SK-N-SH (cell line): ENCODE measurements at regions not wholly inside any gene's neighbourhood (a gene's known extent, or its start where the extent isn't known, plus 50 kb on each side); places are given as distances from the start of the nearest gene placed in this dataset.

Experiments used
- CTCF ChIA-PET: fragments of 300-600, 350-600 bp; formaldehyde crosslinking; extraction: SDS; loops from one replicate; lab custom pipeline; 2021; lab: Yijun Ruan, JAX
- POLR2A ChIA-PET: fragments of 350-600 bp; sonication (Branson Sonifier 250); formaldehyde crosslinking; extraction: SDS; loops from one replicate; lab custom pipeline; 2020; ENCODE audit warnings: antibody characterized with exemption, inconsistent platforms; lab: Yijun Ruan, JAX
- DNase-seq: peaks from one replicate; pipeline ENCODE4 v3.0.0; 2012
- H2AFZ ChIP-seq: fragments of 200-600 bp; sonication (generic); 2 replicates; pipeline ENCODE4 v1.8.1; 2016; ENCODE audit warnings: antibody characterized with exemption, mild to moderate bottlenecking, low read depth
- H3F3A ChIP-seq: fragments of 200-600 bp; sonication (generic); replicated peaks from 2 replicates; pipeline ENCODE3; 2016; ENCODE audit warnings: antibody characterized with exemption, mild to moderate bottlenecking; ENCODE audit not compliant: insufficient read depth
- H3K27ac ChIP-seq, 2 experiments: fragments of 200-500 bp in 1 of 2; fragments of 200-600 bp in 1 of 2; sonication (Bioruptor generic) in 1 of 2; sonication (generic), shearing (Covaris generic) in 1 of 2; 2 replicates each; pipeline versions ENCODE4 v1.5.1 to v1.6.1; 2014 to 2016; ENCODE audit warnings: low read depth in 2 of 2, inconsistent platforms in 1 of 2, low read length in 1 of 2, mild to moderate bottlenecking in 1 of 2, mixed read lengths in 1 of 2
- H3K27me3 ChIP-seq: fragments of 200-600 bp; sonication (generic), shearing (Covaris generic); 2 replicates; pipeline ENCODE4 v1.6.1; 2016; ENCODE audit warnings: mixed run types; ENCODE audit not compliant: insufficient read depth
- H3K36me3 ChIP-seq, 2 experiments: fragments of 200-500 bp in 1 of 2; fragments of 200-600 bp in 1 of 2; sonication (Bioruptor generic) in 1 of 2; sonication (generic) in 1 of 2; replicated peaks in 1 of 2; 2 replicates each; pipeline versions ENCODE3 to v1.5.1; 2014 to 2016; ENCODE audit warnings: low read length in 1 of 2, mild to moderate bottlenecking in 1 of 2; ENCODE audit not compliant: insufficient read depth in 2 of 2, control insufficient read depth in 1 of 2
- H3K4me1 ChIP-seq, 2 experiments: fragments of 200-500 bp in 1 of 2; fragments of 200-600 bp in 1 of 2; sonication (Bioruptor generic) in 1 of 2; sonication (generic), shearing (Covaris generic) in 1 of 2; 2 replicates each; pipeline versions ENCODE4 v1.5.1 to v1.6.1; 2014 to 2016; ENCODE audit warnings: low read depth in 1 of 2, low read length in 1 of 2, mixed run types in 1 of 2; ENCODE audit not compliant: insufficient read depth in 2 of 2, control insufficient read depth in 1 of 2
- H3K4me2 ChIP-seq: fragments of 200-600 bp; sonication (generic), shearing (Covaris generic); 2 replicates; pipeline ENCODE4 v1.6.1; 2017; ENCODE audit warnings: mixed run types
- H3K4me3 ChIP-seq, 2 experiments: fragments of 200-500 bp in 1 of 2; fragments of 200-600 bp in 1 of 2; sonication (Bioruptor generic) in 1 of 2; sonication (generic), shearing (Covaris generic) in 1 of 2; 2 replicates each; pipeline versions ENCODE4 v1.5.1 to v1.8.1; 2014 to 2016; ENCODE audit warnings: low read depth in 2 of 2, inconsistent platforms in 1 of 2, low read length in 1 of 2, mild to moderate bottlenecking in 1 of 2, mixed read lengths in 1 of 2, moderate library complexity in 1 of 2
- H3K79me2 ChIP-seq: fragments of 200-600 bp; sonication (generic); 2 replicates; pipeline ENCODE4 v1.8.1; 2017; ENCODE audit warnings: mild to moderate bottlenecking; ENCODE audit not compliant: insufficient read depth
- H3K9ac ChIP-seq: fragments of 200-600 bp; sonication (generic); 2 replicates; pipeline ENCODE4 v1.6.1; 2017; ENCODE audit warnings: mixed run types
- H3K9me2 ChIP-seq: fragments of 200-600 bp; sonication (generic); 2 replicates; pipeline ENCODE4 v1.6.1; 2017; ENCODE audit warnings: mixed run types
- H3K9me3 ChIP-seq: fragments of 200-600 bp; sonication (generic); 2 replicates; pipeline ENCODE4 v1.6.1; 2017; ENCODE audit warnings: mixed run types, mild to moderate bottlenecking, moderate library complexity
- H4K20me1 ChIP-seq: fragments of 200-600 bp; sonication (generic); 2 replicates; pipeline ENCODE4 v1.6.1; 2017; ENCODE audit warnings: mild to moderate bottlenecking, mixed run types; ENCODE audit not compliant: insufficient read depth
- ELF1 ChIP-seq: IDR thresholded peaks from 2 replicates; pipeline ENCODE4 v1.4.0; 2012
- EZH2phosphoT487 ChIP-seq: fragments of 200-600 bp; sonication (generic); IDR thresholded peaks from 2 replicates; pipeline ENCODE4 v1.6.1; 2017; ENCODE audit warnings: low read depth, mixed run types, mild to moderate bottlenecking, antibody characterized with exemption, moderate library complexity, borderline replicate concordance
- FOXM1 ChIP-seq: IDR thresholded peaks from 2 replicates; pipeline ENCODE4 v1.4.0; 2012; ENCODE audit warnings: low read depth, mild to moderate bottlenecking
- GATA2 ChIP-seq: sonication (generic); formaldehyde crosslinking; IDR thresholded peaks from 2 replicates; pipeline ENCODE4 v1.5.0; 2020; ENCODE audit warnings: mild to moderate bottlenecking, missing genetic modification reagents
- IRF3 ChIP-seq: fragments of 150-350 bp; IDR thresholded peaks from 2 replicates; pipeline ENCODE4 v1.6.1; 2016; ENCODE audit warnings: mild to moderate bottlenecking, low read depth, low read length
- MAX ChIP-seq: IDR thresholded peaks from 2 replicates; pipeline ENCODE4 v1.4.0; 2012; ENCODE audit warnings: low read depth
- MEF2A ChIP-seq: IDR thresholded peaks from 2 replicates; pipeline ENCODE4 v1.4.0; 2012; ENCODE audit warnings: low read depth, borderline replicate concordance
- POLR2AphosphoS5 ChIP-seq: IDR thresholded peaks from 2 replicates; pipeline ENCODE4 v1.6.1; 2012; ENCODE audit warnings: low read depth, low read length
- RAD21 ChIP-seq: IDR thresholded peaks from 2 replicates; pipeline ENCODE4 v1.6.1; 2012; ENCODE audit warnings: mild to moderate bottlenecking, low read length
- SIN3A ChIP-seq: IDR thresholded peaks from 2 replicates; pipeline ENCODE4 v1.6.1; 2012; ENCODE audit warnings: low read depth, mild to moderate bottlenecking, low read length, moderate library complexity, borderline replicate concordance
- SMC3 ChIP-seq: IDR thresholded peaks from 2 replicates; pipeline ENCODE4 v1.6.1; 2012; ENCODE audit warnings: low read depth, low read length, improper control_type of control experiment
- TCF12 ChIP-seq: IDR thresholded peaks from 2 replicates; pipeline ENCODE4 v1.4.0; 2012
- WGBS: methylation state at CpG from one replicate; pipeline ENCODE4 v1.1.6; 2017; ENCODE audit warnings: low lambda C conversion rate; 5-methylcytosine and 5-hydroxymethylcytosine counted together
- TF ChIP-seq, protein P1 (sequence below): IDR thresholded peaks from 2 replicates; pipeline ENCODE4 v1.6.1; 2012; ENCODE audit warnings: mild to moderate bottlenecking, low read depth, low read length, moderate library complexity
- TF ChIP-seq, protein P2 (sequence below): fragments of 150-350 bp; IDR thresholded peaks from 2 replicates; pipeline ENCODE4 v1.6.1; 2017; ENCODE audit warnings: antibody characterized with exemption, low read length, low read depth, borderline replicate concordance
- TF ChIP-seq, protein P3 (sequence below): IDR thresholded peaks from 2 replicates; pipeline ENCODE4; 2012

DNA sequence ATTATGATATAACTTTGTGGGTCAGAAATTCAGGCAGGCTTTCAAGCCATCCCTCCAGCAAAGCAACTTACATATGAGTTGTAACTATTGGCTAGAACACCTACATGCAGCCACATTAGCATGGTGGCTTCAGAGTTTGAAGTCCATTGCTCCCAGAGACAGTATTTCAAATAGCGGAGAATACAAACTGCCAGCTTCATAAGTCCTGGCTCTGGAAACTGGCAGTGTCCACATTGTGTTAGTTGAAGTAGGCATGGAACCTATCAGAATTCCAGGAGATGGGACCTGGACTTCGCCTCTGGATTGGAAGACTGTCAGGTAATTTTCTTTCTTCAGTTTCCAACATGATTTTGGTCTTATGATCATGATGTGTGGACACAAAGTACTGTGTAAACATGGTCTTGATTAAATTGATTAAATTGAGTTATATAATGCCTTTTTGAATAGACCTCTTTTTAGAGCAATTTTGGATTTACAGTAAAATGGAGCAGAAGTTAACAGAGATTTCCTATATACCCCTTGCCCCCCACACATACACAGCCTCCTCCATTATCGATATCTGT, 209.9 kb upstream of the NAV2 start:
- peaks cover 13% of the 10 kb centered on the region; the same call in 1 of the 2 replicates for H3K27me3 ChIP-seq
- H3K4me2 ChIP-seq = no peak overlapping the region
- no peaks in the 10 kb centered on the region for H3F3A ChIP-seq
- no peak overlapping the region for H3K27ac ChIP-seq
- H3K9me3 ChIP-seq = no peaks in the 10 kb centered on the region
- H3K4me3 ChIP-seq = no peak overlapping the region
- no peaks in the 10 kb centered on the region for H3K79me2 ChIP-seq
- H2AFZ ChIP-seq = no peak overlapping the region
- DNase-seq = no peak
- H4K20me1 ChIP-seq = no peaks in the 10 kb centered on the region
- WGBS = 47% methylated on average over 3 of the region's 3 CpGs
- CTCF ChIA-PET = interaction anchor here (1.2 kb wide), 1 partner anchor 10 kb away, joined by 3 read pairs; no protein-coding TSS in a partner anchor
- TF ChIP-seq, protein P1, sequence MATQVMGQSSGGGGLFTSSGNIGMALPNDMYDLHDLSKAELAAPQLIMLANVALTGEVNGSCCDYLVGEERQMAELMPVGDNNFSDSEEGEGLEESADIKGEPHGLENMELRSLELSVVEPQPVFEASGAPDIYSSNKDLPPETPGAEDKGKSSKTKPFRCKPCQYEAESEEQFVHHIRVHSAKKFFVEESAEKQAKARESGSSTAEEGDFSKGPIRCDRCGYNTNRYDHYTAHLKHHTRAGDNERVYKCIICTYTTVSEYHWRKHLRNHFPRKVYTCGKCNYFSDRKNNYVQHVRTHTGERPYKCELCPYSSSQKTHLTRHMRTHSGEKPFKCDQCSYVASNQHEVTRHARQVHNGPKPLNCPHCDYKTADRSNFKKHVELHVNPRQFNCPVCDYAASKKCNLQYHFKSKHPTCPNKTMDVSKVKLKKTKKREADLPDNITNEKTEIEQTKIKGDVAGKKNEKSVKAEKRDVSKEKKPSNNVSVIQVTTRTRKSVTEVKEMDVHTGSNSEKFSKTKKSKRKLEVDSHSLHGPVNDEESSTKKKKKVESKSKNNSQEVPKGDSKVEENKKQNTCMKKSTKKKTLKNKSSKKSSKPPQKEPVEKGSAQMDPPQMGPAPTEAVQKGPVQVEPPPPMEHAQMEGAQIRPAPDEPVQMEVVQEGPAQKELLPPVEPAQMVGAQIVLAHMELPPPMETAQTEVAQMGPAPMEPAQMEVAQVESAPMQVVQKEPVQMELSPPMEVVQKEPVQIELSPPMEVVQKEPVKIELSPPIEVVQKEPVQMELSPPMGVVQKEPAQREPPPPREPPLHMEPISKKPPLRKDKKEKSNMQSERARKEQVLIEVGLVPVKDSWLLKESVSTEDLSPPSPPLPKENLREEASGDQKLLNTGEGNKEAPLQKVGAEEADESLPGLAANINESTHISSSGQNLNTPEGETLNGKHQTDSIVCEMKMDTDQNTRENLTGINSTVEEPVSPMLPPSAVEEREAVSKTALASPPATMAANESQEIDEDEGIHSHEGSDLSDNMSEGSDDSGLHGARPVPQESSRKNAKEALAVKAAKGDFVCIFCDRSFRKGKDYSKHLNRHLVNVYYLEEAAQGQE = no peak
- TF ChIP-seq SMC3 (no peak), IRF3 (no peak), MAX (no peak), MEF2A (no peak), EZH2phosphoT487 (no peak), FOXM1 (no peak), TCF12 (no peak), SIN3A (no peak), POLR2AphosphoS5 (no peak), ELF1 (no peak), GATA2 (CRISPR knock-in tag) (no peak), RAD21 (no peak)
- TF ChIP-seq, protein P2, sequence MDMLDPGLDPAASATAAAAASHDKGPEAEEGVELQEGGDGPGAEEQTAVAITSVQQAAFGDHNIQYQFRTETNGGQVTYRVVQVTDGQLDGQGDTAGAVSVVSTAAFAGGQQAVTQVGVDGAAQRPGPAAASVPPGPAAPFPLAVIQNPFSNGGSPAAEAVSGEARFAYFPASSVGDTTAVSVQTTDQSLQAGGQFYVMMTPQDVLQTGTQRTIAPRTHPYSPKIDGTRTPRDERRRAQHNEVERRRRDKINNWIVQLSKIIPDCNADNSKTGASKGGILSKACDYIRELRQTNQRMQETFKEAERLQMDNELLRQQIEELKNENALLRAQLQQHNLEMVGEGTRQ = no peak
- TF ChIP-seq, protein P3, sequence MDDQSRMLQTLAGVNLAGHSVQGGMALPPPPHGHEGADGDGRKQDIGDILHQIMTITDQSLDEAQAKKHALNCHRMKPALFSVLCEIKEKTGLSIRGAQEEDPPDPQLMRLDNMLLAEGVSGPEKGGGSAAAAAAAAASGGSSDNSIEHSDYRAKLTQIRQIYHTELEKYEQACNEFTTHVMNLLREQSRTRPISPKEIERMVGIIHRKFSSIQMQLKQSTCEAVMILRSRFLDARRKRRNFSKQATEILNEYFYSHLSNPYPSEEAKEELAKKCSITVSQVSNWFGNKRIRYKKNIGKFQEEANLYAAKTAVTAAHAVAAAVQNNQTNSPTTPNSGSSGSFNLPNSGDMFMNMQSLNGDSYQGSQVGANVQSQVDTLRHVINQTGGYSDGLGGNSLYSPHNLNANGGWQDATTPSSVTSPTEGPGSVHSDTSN = no peak
- TF ChIP-seq, all 33 proteins: peak for 0
- Histone ChIP-seq H3K9me2 (no peaks in the 10 kb centered on the region), H3K4me1 (no peaks in the 10 kb centered on the region), H3K36me3 (no peaks in the 10 kb centered on the region), H3K9ac (no peak overlapping the region)
- POLR2A ChIA-PET = no interaction called here
